ENCODE measurements at regions not wholly inside any gene's neighbourhood (a gene's known extent, or its start where the extent isn't known, plus 50 kb on each side); places are given as distances from the start of the nearest gene placed in this dataset.

- no peak for DNase-seq
Measured at GRCh38 chr1:221902961-221903360, 161.1 kb upstream of the DUSP10 start.

- DNase-seq, result no peak
Measured at GRCh38 chr1:221900678-221901077, 158.8 kb upstream of the DUSP10 start.

DNA sequence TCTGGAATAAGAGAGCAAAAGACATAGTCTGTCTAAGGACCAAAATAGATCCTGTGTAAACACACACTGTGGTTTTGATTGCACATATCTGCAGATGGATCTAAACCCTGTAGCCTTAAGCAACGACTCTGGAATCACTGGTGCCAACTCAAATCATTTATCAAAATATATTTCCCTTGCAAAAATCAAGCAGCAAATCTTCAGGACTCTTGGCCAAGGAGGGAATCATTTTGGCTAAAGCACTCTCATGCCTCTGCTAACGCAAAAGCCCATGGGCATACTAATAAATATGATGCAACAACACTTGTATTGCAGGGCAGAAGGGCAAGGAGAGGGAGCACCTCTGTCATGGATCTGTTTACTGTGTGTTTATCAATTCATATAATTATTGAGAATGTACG is 155.4 kb upstream of the DUSP10 start:
- DNase-seq, result no peak

- DNase-seq, result no peak
Measured at GRCh38 chr1:221892301-221892830, 150.5 kb upstream of the DUSP10 start.

DNA sequence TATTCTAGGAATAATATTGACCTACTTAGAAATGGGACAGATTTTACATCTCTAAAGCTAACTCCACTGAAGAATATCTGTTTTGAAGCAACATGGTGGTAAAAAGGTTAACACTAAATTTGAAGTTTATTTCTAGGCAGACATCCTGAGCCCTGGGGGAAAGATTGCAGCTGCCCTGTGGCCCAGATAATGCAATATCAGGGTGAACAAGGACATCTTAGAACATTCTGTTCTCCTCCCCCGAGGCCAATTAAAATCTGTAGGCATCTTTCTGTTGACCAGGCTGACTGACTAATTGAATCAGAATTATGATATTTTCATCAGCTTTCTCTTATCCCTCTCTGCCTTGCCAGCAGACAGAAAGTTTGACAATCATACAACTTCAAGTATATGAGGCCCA is 149.8 kb upstream of the DUSP10 start:
- DNase-seq, result no peak

GRCh38 chr1:221888801-221889200 is 146.9 kb upstream of the DUSP10 start:
- no peak for DNase-seq

DNA sequence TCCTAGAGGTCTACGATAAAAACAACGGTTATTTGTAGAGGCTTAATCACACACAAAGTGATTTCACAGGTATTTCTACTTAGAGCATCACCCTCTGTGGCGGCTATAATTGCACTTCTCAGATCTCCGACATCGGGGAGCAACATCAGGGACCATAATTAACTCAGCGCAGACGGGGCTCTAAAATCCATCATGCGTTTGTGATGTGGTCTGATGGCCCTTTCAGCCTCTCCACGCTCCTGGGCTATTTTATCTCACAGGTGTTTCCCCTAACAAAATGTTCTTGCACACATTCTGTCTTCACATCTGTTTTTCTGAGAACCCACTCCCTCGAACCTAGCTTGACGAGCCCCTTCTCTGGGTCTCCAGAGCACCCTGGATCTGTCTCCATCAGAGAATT is 146.3 kb upstream of the DUSP10 start:
- DNase-seq, result no peak

- no peak for DNase-seq
Measured at GRCh38 chr1:221887758-221888157, 145.9 kb upstream of the DUSP10 start.

DNA sequence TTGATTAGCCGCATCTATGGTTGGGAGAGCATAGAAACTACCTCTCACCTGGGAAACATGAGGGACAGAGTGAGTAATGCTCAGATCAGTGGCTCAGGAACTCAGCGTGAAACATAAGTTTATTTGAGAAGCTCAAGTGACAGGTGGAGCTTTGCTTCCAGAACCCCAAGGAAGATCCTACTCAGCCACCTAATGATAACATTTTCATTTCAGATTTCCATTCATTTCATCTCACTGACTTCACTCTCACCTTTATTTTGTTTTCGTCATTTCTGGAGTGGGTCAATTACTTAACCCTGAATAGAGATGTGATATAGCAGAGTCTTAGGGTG is 145.5 kb upstream of the DUSP10 start:
- DNase-seq, result no peak

- no peak for DNase-seq
Measured at GRCh38 chr1:221886743-221887414, 145.0 kb upstream of the DUSP10 start.

DNA sequence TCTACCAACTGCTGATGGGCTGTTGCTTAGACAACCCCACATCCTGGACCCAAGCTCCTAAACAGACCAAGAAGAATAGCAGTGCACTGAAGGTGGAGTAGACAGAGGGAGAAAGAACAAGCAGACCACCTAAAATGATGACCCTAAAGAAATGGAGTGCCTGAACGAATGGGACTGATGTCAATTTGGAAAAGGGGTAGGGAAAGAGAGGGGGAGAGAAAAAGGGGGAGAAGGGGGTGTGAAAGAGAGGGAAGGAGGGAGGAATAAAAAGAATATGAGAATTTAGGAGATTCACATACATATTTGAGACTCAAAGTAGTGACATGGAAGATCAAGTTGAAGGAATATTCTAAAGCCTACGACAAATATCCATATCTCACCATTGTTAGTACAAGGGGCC is 144.4 kb upstream of the DUSP10 start:
- DNase-seq, result no peak

DNA sequence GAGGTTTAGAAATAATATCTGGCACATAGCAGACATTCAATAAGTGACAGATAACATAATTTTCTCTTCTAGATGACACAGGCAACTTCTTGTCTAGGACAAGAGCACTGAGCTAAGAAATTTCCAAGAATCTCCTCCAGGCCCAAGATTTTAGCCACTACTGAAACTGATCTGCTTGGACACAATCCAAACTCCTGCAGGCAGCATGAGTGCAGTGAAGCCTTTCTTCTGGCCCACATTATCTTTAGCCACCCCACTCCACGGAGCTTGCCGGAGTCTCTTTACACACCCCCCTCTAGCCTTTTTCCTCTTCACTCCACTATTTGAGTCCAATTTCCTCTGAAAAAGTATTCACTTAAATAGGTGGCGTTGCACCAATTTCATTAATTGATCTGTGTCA is 142.9 kb upstream of the DUSP10 start:
- no peak for DNase-seq

- DNase-seq, result no peak
Measured at GRCh38 chr1:221881805-221882581, 140.1 kb upstream of the DUSP10 start.

- DNase-seq, result no peak
Measured at GRCh38 chr1:221880182-221880581, 138.3 kb upstream of the DUSP10 start.

GRCh38 chr1:221878134-221878533 is 136.2 kb upstream of the DUSP10 start:
- no peak for DNase-seq

- DNase-seq, result no peak
Measured at GRCh38 chr1:221877311-221877710, 135.4 kb upstream of the DUSP10 start.

DNA sequence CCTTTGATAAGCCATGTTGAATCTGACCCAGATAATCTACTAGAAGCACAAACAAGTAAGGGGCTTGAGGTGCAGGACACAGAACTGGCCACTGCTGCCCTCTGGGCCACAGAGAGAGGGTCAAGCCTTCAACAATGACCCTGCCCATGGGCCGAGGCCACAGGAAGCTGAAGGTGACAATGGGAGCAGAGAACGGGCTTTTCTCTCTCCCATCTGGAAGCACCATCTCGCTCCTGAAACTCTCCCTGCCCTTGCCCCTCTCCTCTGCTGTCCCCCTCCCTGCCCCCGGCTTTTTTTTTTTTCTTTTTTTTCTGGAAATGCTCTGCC is 133.1 kb upstream of the DUSP10 start:
- DNase-seq, result no peak

GRCh38 chr1:221874285-221875003 is 132.6 kb upstream of the DUSP10 start:
- no peak for DNase-seq

DNA sequence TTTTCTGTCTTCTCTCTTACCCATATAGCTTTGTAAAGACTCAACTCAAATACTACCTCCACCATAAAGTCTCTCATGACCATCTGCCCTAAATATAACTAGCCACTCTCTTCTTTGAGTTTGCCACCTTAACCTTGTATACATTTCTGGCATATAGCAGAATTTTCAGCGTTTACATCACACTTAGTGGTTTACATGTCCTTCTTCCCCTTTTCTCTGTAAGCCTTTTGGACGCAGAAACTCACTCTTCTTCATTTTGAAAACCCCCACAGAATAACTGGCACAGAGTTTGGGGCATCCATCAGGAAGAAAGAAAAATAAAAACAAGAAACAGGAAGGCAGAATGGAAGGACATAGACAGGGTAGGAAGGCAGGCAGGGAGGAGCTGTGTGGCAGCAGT is 131.8 kb upstream of the DUSP10 start:
- DNase-seq, result no peak

DNA sequence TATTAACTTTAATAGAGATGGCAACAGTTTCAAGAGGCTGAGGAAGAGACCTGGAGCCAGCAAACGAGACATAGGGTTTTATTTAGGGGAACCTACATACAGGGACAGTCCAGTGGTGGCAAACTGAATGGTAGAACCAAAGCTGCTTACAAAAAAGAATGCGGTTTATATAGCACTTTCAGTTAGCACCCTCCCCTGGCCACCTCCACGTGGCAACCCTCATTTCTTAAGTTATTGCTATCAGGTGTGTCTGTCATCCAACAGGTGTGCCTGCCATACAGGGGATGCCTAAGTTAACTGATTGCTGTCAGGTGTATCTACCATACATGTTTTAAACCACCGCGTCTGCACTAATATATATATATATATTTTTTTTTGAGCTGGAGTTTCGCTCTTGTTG is 129.2 kb upstream of the DUSP10 start:
- DNase-seq, result no peak

DNA sequence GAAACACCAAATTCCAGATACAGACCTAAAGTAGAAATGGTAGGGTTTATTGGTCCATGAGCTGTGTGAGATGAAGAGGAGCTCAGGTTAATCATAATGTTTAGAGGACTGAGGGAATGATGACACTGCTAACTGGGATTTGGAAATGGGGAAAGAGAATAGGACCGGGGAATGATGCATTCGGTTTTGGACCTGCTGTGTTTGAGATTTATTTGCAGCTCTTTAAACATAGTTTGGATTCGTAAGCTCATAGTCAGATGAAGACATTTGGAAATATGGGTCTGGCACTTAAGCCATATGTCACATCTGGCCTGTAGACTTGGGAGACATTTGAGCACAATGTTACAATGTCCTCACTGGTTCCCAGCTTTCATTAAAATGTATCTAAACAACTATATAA is 127.9 kb upstream of the DUSP10 start:
- no peak for DNase-seq

GRCh38 chr1:221868593-221869303 is 126.9 kb upstream of the DUSP10 start:
- DNase-seq, result no peak

DNA sequence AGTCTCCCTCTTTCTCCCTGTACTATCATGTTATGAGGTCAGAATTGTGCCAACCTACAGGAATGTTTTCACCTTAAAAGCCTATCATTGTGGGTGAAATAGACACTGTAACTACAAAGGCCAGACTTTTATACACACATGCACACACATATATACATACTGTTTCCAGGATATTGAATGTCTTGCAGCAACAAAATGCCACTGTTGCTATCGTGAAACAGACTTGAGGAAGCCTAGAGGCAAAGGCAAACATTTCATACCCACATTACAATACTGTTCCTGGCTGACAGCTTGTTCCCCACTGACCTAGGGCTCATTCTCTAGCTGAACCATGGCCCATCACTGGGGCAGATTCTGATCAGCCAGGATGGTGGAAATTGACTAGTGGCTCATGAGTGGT is 125.1 kb upstream of the DUSP10 start:
- no peak for DNase-seq

- DNase-seq, result no peak
Measured at GRCh38 chr1:221865808-221866207, 123.9 kb upstream of the DUSP10 start.
